A549 (cell line): ENCODE measurements at regions not wholly inside any gene's neighbourhood (a gene's known extent, or its start where the extent isn't known, plus 50 kb on each side); places are given as distances from the start of the nearest gene placed in this dataset.

Experiments
- ATAC-seq, 2 experiments: fragments of 200-7000 bp in 1 of 2; fragments of >200 bp in 1 of 2; cut with Nextera tagmentation in 1 of 2; cut with Tn5 transposase in 1 of 2; 3 replicates each; pipeline versions ENCODE4 v1.8.0 to v1.9.1; 2018 to 2020; ENCODE audit warnings: mild to moderate bottlenecking in 1 of 2, moderate library complexity in 1 of 2
- CTCF ChIA-PET: fragments of 300-600 bp; sonication (Branson Sonifier 250); formaldehyde crosslinking; extraction: SDS; loops from one replicate; lab custom pipeline; 2021; ENCODE audit warnings: antibody characterized with exemption, inconsistent platforms; lab: Yijun Ruan, JAX
- POLR2A ChIA-PET: fragments of 350-600 bp; formaldehyde crosslinking; extraction: SDS; loops from one replicate; lab custom pipeline; 2021; ENCODE audit warnings: antibody characterized with exemption, inconsistent platforms; lab: Yijun Ruan, JAX
- DNase-seq, 2 experiments: peaks; one replicate each; pipeline versions ENCODE4 v3.0.0 to v3.0.0-alpha.2; 2011 to 2016; ENCODE audit warnings: low read depth in 1 of 2, low spot score in 1 of 2
- FAIRE-seq: peaks from 2 replicates; lab custom pipeline; 2011; peaks lifted over from hg19 to GRCh38; lab: Jason Lieb, UNC
- H3K27ac ChIP-seq, 2 experiments: fragments of >200 bp; sonication (Bioruptor Twin); formaldehyde crosslinking; 3 replicates each; pipeline ENCODE4 v1.5.1; 2016 to 2017
- H3K4me1 ChIP-seq: fragments of >200 bp; sonication (Bioruptor Twin); formaldehyde crosslinking; 3 replicates; pipeline ENCODE4 v1.6.1; 2016
- H3K4me2 ChIP-seq: fragments of >200 bp; sonication (Bioruptor Twin); formaldehyde crosslinking; 3 replicates; pipeline ENCODE4 v1.6.1; 2016
- H3K4me3 ChIP-seq: fragments of >200 bp; sonication (Bioruptor Twin); formaldehyde crosslinking; 3 replicates; pipeline ENCODE4 v1.5.1; 2016
- H3K9me3 ChIP-seq: fragments of >200 bp; sonication (Bioruptor Twin); formaldehyde crosslinking; 3 replicates; pipeline ENCODE4 v1.6.1; 2016
- CBX8 ChIP-seq: fragments of 200-600 bp; sonication (generic); IDR thresholded peaks from 2 replicates; pipeline ENCODE4 v1.6.1; 2016
- CHD4 ChIP-seq: fragments of 200-600 bp; sonication (generic); IDR thresholded peaks from 2 replicates; pipeline ENCODE4 v1.6.1; 2016; ENCODE audit warnings: antibody characterized with exemption, mild to moderate bottlenecking, borderline replicate concordance
- EHMT2 ChIP-seq: fragments of 200-600 bp; sonication (generic); IDR thresholded peaks from 2 replicates; pipeline ENCODE4 v1.6.1; 2016; ENCODE audit warnings: antibody characterized with exemption, low read depth, mild to moderate bottlenecking, moderate library complexity
- EP300 ChIP-seq, 2 experiments: fragments of >200 bp; sonication (Bioruptor Twin); formaldehyde crosslinking; IDR thresholded peaks; 2 replicates in 1 of 2; 3 replicates in 1 of 2; pipeline ENCODE4 v1.6.1; 2016 to 2017
- ESRRA ChIP-seq: fragments of 150-350 bp; IDR thresholded peaks from 2 replicates; pipeline ENCODE4 v1.6.1; 2014; ENCODE audit warnings: mild to moderate bottlenecking, low read length, borderline replicate concordance
- FOSL2 ChIP-seq, 2 experiments: fragments of 450-650 bp in 1 of 2; fragments of >200 bp in 1 of 2; sonication (Bioruptor Twin) in 1 of 2; formaldehyde crosslinking; IDR thresholded peaks; 2 replicates each; pipeline versions ENCODE4 v1.5.0 to v1.6.1; 2016 to 2020; ENCODE audit warnings: mild to moderate bottlenecking in 1 of 2, moderate library complexity in 1 of 2
- FOXS1 ChIP-seq: fragments of 250-450 bp; sonication (Bioruptor Pico); IDR thresholded peaks from 2 replicates; pipeline ENCODE4 v1.5.0; 2020; ENCODE audit warnings: mild to moderate bottlenecking, moderate library complexity
- HEYL ChIP-seq: fragments of 250-450 bp; sonication (Bioruptor Pico); IDR thresholded peaks from 2 replicates; pipeline ENCODE4 v1.8.0; 2021; ENCODE audit warnings: mild to moderate bottlenecking, moderate library complexity
- HOXB13 ChIP-seq: fragments of 250-450 bp; sonication (Bioruptor Pico); IDR thresholded peaks from 2 replicates; pipeline ENCODE4 v1.5.0; 2020; ENCODE audit warnings: low read depth, mild to moderate bottlenecking, moderate library complexity
- KDM5A ChIP-seq: fragments of 200-600 bp; sonication (generic); IDR thresholded peaks from 2 replicates; pipeline ENCODE4 v1.6.1; 2016; ENCODE audit warnings: antibody characterized with exemption, mild to moderate bottlenecking
- NR3C1 ChIP-seq: fragments of >200 bp; sonication (Bioruptor Twin); formaldehyde crosslinking; IDR thresholded peaks from 3 replicates; pipeline ENCODE4 v1.6.1; 2017
- PHF8 ChIP-seq: fragments of 200-600 bp; sonication (generic); IDR thresholded peaks from 2 replicates; pipeline ENCODE4 v1.6.1; 2016; ENCODE audit warnings: low read depth, mild to moderate bottlenecking, antibody characterized with exemption, moderate library complexity, borderline replicate concordance
- POLR2A ChIP-seq: IDR thresholded peaks from 2 replicates; pipeline ENCODE4 v1.6.1; 2012; ENCODE audit warnings: mild to moderate bottlenecking, low read length
- POLR2AphosphoS2 ChIP-seq: conservative IDR thresholded peaks from 2 replicates; pipeline ENCODE4 v1.6.1; 2012; ENCODE audit warnings: low read length, improper control_type of control experiment, inconsistent platforms
- RCOR1 ChIP-seq: fragments of 150-350 bp; IDR thresholded peaks from 2 replicates; pipeline ENCODE4 v1.6.1; 2014; ENCODE audit warnings: antibody characterized with exemption, low read length, low read depth
- SMC3 ChIP-seq: fragments of >200 bp; sonication (Bioruptor Twin); formaldehyde crosslinking; IDR thresholded peaks from 3 replicates; pipeline ENCODE4 v1.6.1; 2018; ENCODE audit warnings: inconsistent platforms
- SREBF2 ChIP-seq: fragments of 450-650 bp; IDR thresholded peaks from 2 replicates; pipeline ENCODE4 v1.6.1; 2014; ENCODE audit warnings: mild to moderate bottlenecking, moderate library complexity
- TFCP2L1 ChIP-seq: fragments of 250-450 bp; sonication (Bioruptor Pico); IDR thresholded peaks from 2 replicates; pipeline ENCODE4 v1.5.0; 2021; ENCODE audit warnings: mild to moderate bottlenecking
- ZFP36 ChIP-seq: fragments of 450-650 bp; IDR thresholded peaks from 2 replicates; pipeline ENCODE4 v1.6.1; 2014; ENCODE audit warnings: borderline replicate concordance; ENCODE audit not compliant: partially characterized antibody
- WGBS: methylation state at CpG from one replicate; pipeline ENCODE4 v1.1.6; 2017; ENCODE audit errors: missing lambda C conversion rate; 5-methylcytosine and 5-hydroxymethylcytosine counted together
- TF ChIP-seq, protein P1 (sequence below): fragments of 200-600 bp; sonication (generic); IDR thresholded peaks from 2 replicates; pipeline ENCODE4 v1.6.1; 2016; ENCODE audit warnings: antibody characterized with exemption, mild to moderate bottlenecking, moderate library complexity
- TF ChIP-seq, protein P2 (sequence below): fragments of >200 bp; sonication (Bioruptor Twin); formaldehyde crosslinking; IDR thresholded peaks from 2 replicates; pipeline ENCODE4 v1.6.1; 2016
- TF ChIP-seq, protein P3 (sequence below): fragments of 150-350 bp; IDR thresholded peaks from 2 replicates; pipeline ENCODE4 v1.6.1; 2014; ENCODE audit warnings: low read depth, mild to moderate bottlenecking, low read length

DNA sequence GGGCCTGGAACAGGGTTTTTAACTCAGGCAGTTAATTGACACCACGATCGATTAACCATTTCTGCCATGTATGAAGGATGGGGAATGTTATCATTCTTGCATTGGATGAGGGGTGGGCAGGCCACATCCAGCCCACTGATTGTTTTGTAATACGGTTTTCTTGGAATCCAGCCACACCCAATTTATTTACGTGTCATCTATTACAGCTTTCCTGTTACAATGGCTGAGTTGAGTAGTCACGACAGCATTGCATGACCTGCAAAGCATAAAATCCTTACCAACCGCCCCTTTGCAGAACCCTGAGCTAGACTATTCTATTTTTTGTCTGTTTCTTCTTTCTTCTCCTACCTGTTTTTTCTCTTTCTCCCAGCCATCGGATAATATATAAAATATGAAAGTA lies 122.0 kb upstream of the STC2 start:
- Histone ChIP-seq H3K4me3 (no peak overlapping the region), H3K4me1 (peaks cover 38% of the 10 kb centered on the region), H3K4me2 (no peak overlapping the region)
- DNase-seq, result no peak
- TF ChIP-seq SREBF2 (no peak), POLR2A (no peak), ESRRA (no peak), HEYL (no peak), ZFP36 (no peak), PHF8 (no peak), TFCP2L1 (CRISPR knock-in tag) (no peak), SMC3 (no peak), FOXS1 (CRISPR knock-in tag) (no peak), CBX8 (no peak), FOSL2 (IDR thresholded peaks at IDR 0.05) (no peak), FOSL2 (CRISPR knock-in tag; IDR thresholded peaks at IDR 0.05) (no peak), HOXB13 (CRISPR knock-in tag) (no peak), CHD4 (no peak), KDM5A (no peak), NR3C1 (no peak)
- TF ChIP-seq, protein P1, sequence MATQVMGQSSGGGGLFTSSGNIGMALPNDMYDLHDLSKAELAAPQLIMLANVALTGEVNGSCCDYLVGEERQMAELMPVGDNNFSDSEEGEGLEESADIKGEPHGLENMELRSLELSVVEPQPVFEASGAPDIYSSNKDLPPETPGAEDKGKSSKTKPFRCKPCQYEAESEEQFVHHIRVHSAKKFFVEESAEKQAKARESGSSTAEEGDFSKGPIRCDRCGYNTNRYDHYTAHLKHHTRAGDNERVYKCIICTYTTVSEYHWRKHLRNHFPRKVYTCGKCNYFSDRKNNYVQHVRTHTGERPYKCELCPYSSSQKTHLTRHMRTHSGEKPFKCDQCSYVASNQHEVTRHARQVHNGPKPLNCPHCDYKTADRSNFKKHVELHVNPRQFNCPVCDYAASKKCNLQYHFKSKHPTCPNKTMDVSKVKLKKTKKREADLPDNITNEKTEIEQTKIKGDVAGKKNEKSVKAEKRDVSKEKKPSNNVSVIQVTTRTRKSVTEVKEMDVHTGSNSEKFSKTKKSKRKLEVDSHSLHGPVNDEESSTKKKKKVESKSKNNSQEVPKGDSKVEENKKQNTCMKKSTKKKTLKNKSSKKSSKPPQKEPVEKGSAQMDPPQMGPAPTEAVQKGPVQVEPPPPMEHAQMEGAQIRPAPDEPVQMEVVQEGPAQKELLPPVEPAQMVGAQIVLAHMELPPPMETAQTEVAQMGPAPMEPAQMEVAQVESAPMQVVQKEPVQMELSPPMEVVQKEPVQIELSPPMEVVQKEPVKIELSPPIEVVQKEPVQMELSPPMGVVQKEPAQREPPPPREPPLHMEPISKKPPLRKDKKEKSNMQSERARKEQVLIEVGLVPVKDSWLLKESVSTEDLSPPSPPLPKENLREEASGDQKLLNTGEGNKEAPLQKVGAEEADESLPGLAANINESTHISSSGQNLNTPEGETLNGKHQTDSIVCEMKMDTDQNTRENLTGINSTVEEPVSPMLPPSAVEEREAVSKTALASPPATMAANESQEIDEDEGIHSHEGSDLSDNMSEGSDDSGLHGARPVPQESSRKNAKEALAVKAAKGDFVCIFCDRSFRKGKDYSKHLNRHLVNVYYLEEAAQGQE, result no peak
- TF ChIP-seq, protein P2, sequence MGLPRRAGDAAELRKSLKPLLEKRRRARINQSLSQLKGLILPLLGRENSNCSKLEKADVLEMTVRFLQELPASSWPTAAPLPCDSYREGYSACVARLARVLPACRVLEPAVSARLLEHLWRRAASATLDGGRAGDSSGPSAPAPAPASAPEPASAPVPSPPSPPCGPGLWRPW, result no peak
- TF ChIP-seq, all 56 proteins: peak for 0
- FAIRE-seq, result no peak
- H3K27ac ChIP-seq, result no peak overlapping the region
- no peak for ATAC-seq
- ChIA-PET POLR2A (no interaction called here), CTCF (interaction anchor here (1.0 to 4.2 kb wide), 5 partner anchors 26 to 156 kb away, joined by 3 to 12 read pairs (median 5); no protein-coding TSS in a partner anchor)
- no peaks in the 10 kb centered on the region for H3K9me3 ChIP-seq
- WGBS, result 76% methylated on average over 7 of the region's 7 CpGs

DNA sequence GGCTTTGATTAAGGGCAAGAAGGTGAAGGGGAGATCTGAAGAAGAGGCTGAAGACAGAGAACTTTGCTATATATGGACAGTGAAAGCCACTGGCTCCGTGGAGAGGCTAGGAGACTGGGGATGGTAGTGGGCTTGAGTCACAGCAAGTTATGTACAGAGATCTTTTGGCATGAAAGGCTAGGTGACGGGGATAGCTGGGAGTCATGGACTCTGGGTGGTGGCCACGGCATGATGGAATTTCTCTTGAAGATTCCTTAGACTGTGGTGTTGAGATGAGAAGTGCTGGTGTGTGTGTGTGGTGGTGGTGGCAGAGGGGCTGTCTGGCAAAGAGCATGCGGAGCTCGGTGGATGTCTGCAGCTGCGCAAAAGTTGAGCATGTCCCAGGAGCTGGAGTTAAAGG lies 120.6 kb upstream of the STC2 start:
- CTCF ChIA-PET, result no interaction called here
- 77% methylated on average over 6 of the region's 6 CpGs for WGBS

DNA sequence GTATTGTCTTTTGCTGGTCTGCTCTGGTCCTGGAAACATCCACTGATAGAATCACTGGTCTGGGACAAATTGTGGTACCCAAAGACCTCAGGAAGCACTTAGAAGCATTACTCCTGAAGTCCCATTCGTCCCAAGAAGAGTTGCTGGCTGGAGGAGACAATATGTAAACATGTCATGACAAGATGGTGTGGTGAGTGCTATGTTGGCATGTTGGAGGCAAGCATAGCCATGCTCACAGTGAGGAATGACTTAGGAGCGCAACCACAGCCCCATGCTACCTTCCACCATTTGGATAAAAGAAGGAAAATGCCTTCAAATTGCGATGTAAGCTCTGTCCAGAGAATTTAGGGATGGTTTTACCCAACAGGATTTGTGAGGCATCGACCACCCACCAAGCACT lies 115.8 kb upstream of the STC2 start:
- FAIRE-seq (no peak), DNase-seq (no peak), ATAC-seq (no peak)
- Histone ChIP-seq H3K4me3 (no peak overlapping the region), H3K4me2 (no peak overlapping the region), H3K27ac (no peak overlapping the region), H3K9me3 (no peaks in the 10 kb centered on the region), H3K4me1 (no peaks in the 10 kb centered on the region)
- no peak for TF ChIP-seq EHMT2
- no peak for TF ChIP-seq POLR2AphosphoS2
- TF ChIP-seq, protein P3, sequence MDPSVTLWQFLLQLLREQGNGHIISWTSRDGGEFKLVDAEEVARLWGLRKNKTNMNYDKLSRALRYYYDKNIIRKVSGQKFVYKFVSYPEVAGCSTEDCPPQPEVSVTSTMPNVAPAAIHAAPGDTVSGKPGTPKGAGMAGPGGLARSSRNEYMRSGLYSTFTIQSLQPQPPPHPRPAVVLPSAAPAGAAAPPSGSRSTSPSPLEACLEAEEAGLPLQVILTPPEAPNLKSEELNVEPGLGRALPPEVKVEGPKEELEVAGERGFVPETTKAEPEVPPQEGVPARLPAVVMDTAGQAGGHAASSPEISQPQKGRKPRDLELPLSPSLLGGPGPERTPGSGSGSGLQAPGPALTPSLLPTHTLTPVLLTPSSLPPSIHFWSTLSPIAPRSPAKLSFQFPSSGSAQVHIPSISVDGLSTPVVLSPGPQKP, result no peak
- ChIA-PET CTCF (no interaction called here), POLR2A (no interaction called here)
- WGBS, result 30% methylated on average over 4 of the region's 4 CpGs

More for the DNA sequence above, 120.6 kb upstream of the STC2 start:
- POLR2A ChIA-PET, result no interaction called here
- H3K4me2 ChIP-seq, result no peak overlapping the region
- H3K4me1 ChIP-seq, result peaks cover 25% of the 10 kb centered on the region
- ATAC-seq (no peak), DNase-seq (no peak), FAIRE-seq (no peak)
- TF ChIP-seq RCOR1 (no peak), EP300 (IDR thresholded peaks at IDR 0.05) (no peak)
- H3K9me3 ChIP-seq, result no peaks in the 10 kb centered on the region
- H3K27ac ChIP-seq, result no peak overlapping the region
- H3K4me3 ChIP-seq, result no peak overlapping the region
